SU-DHL-6 (cell line): ENCODE measurements at regions not wholly inside any gene's neighbourhood (a gene's known extent, or its start where the extent isn't known, plus 50 kb on each side); places are given as distances from the start of the nearest gene placed in this dataset.

Source experiments
- H2AFZ ChIP-seq: fragments of 200-600 bp; sonication (generic); 2 replicates; pipeline ENCODE4 v1.6.1; 2014; ENCODE audit warnings: low read depth, mild to moderate bottlenecking, moderate library complexity, mixed read lengths, antibody characterized with exemption, low read length; ENCODE audit not compliant: severe bottlenecking
- H3F3A ChIP-seq: fragments of 200-600 bp; shearing (Covaris generic); 2 replicates; pipeline ENCODE4 v1.6.0; 2016; ENCODE audit warnings: antibody characterized with exemption, mild to moderate bottlenecking; ENCODE audit not compliant: insufficient read depth
- H3K27ac ChIP-seq: fragments of 200-600 bp; sonication (generic); 2 replicates; pipeline ENCODE4 v1.5.1; 2016; ENCODE audit warnings: low read depth, mild to moderate bottlenecking, low read length, moderate library complexity, mixed read lengths
- H3K27me3 ChIP-seq: fragments of 200-600 bp; sonication (generic), shearing (Covaris generic); 2 replicates; pipeline ENCODE4 v1.6.0; 2014; ENCODE audit warnings: mild to moderate bottlenecking, low read length
- H3K36me3 ChIP-seq: fragments of 200-600 bp; sonication (generic); 2 replicates; pipeline ENCODE4 v1.6.1; 2014; ENCODE audit warnings: mild to moderate bottlenecking, low read length, mixed read lengths
- H3K4me2 ChIP-seq: fragments of 300-600, 200-600 bp; shearing (Covaris generic), sonication (generic); 2 replicates; pipeline ENCODE4 v1.6.0; 2014; ENCODE audit warnings: low read length, low read depth, mild to moderate bottlenecking; ENCODE audit not compliant: poor library complexity, severe bottlenecking
- H3K4me3 ChIP-seq: fragments of 200-600 bp; sonication (generic); 2 replicates; pipeline ENCODE4 v1.5.1; 2014; ENCODE audit warnings: antibody characterized with exemption, low read length, mild to moderate bottlenecking, mixed read lengths; ENCODE audit not compliant: insufficient read depth, poor library complexity, severe bottlenecking
- H3K79me2 ChIP-seq: fragments of 200-600 bp; sonication (generic); 2 replicates; pipeline ENCODE4 v1.6.1; 2014; ENCODE audit warnings: mild to moderate bottlenecking, low read length, moderate library complexity; ENCODE audit not compliant: insufficient read depth
- H3K9ac ChIP-seq: fragments of 200-600 bp; sonication (generic); 2 replicates; pipeline ENCODE4 v1.7.0; 2014; ENCODE audit warnings: mild to moderate bottlenecking, low read length
- H3K9me2 ChIP-seq: fragments of 200-600 bp; sonication (generic); replicated peaks from 2 replicates; pipeline ENCODE4 v1.6.1; 2014; ENCODE audit warnings: low read length; ENCODE audit not compliant: insufficient read depth
- H3K9me3 ChIP-seq: fragments of 200-600 bp; sonication (generic); 2 replicates; pipeline ENCODE4 v1.6.1; 2014; ENCODE audit warnings: low read length, mixed read lengths; ENCODE audit not compliant: insufficient read depth
- H4K20me1 ChIP-seq: fragments of 200-600 bp; sonication (generic); 2 replicates; pipeline ENCODE4 v1.6.1; 2014; ENCODE audit warnings: low read depth, mild to moderate bottlenecking, antibody characterized with exemption, low read length, moderate library complexity, mixed read lengths
- EZH2phosphoT487 ChIP-seq: fragments of 200-600 bp; sonication (generic), shearing (Covaris generic); conservative IDR thresholded peaks from 2 replicates; pipeline ENCODE4 v1.6.1; 2018; ENCODE audit warnings: mild to moderate bottlenecking, antibody characterized with exemption, low read length, moderate library complexity, mixed read lengths
- TF ChIP-seq, protein P1 (sequence below): fragments of 200-600 bp; sonication (generic); IDR thresholded peaks from one replicate; pipeline ENCODE4 v1.5.1; 2017; ENCODE audit warnings: antibody characterized with exemption, mild to moderate bottlenecking, low read length, moderate library complexity; ENCODE audit not compliant: insufficient read depth, poor library complexity, severe bottlenecking

DNA sequence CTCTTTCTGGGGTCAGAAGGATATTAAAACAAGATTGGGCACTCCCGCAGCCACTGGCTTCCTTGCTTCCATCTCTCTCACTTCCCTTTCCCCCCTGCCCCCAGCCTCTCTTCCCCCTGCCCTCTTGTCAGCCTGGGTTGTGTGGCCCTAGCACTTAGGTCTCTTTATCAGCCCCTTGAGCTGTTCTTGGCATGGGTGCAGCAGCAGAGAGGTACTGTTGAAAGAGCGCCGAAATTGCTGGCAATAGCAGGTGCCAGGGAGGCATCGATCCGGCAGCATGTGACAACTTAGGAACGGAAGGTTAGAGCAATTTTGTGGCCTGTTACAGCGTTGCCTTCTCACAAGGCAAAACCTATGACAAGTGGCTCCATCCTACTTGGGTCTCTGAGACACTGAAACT is 333.1 kb upstream of the IGFBP7 start:
- H3K36me3 ChIP-seq: no peaks in the 10 kb centered on the region
- no peak for TF ChIP-seq EZH2phosphoT487
- TF ChIP-seq, protein P1, sequence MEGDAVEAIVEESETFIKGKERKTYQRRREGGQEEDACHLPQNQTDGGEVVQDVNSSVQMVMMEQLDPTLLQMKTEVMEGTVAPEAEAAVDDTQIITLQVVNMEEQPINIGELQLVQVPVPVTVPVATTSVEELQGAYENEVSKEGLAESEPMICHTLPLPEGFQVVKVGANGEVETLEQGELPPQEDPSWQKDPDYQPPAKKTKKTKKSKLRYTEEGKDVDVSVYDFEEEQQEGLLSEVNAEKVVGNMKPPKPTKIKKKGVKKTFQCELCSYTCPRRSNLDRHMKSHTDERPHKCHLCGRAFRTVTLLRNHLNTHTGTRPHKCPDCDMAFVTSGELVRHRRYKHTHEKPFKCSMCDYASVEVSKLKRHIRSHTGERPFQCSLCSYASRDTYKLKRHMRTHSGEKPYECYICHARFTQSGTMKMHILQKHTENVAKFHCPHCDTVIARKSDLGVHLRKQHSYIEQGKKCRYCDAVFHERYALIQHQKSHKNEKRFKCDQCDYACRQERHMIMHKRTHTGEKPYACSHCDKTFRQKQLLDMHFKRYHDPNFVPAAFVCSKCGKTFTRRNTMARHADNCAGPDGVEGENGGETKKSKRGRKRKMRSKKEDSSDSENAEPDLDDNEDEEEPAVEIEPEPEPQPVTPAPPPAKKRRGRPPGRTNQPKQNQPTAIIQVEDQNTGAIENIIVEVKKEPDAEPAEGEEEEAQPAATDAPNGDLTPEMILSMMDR: no peak

GRCh38 chr4:57442831-57443291 is 332.7 kb upstream of the IGFBP7 start:
- Histone ChIP-seq H3K9ac (no peak overlapping the region), H3F3A (no peaks in the 10 kb centered on the region), H3K4me3 (no peak overlapping the region), H3K27me3 (no peaks in the 10 kb centered on the region), H2AFZ (no peak overlapping the region), H3K27ac (no peak overlapping the region), H3K4me2 (no peak overlapping the region), H3K9me3 (no peaks in the 10 kb centered on the region), H3K9me2 (no peaks in the 10 kb centered on the region), H3K36me3 (no peaks in the 10 kb centered on the region), H3K79me2 (no peaks in the 10 kb centered on the region), H4K20me1 (no peaks in the 10 kb centered on the region)
- TF ChIP-seq, protein P1: peak; percentile 25
- TF ChIP-seq EZH2phosphoT487: no peak

More for the DNA sequence above, 333.1 kb upstream of the IGFBP7 start:
- H3F3A ChIP-seq: no peaks in the 10 kb centered on the region
- no peak overlapping the region for H3K9ac ChIP-seq
- no peaks in the 10 kb centered on the region for H3K79me2 ChIP-seq
- no peaks in the 10 kb centered on the region for H3K9me3 ChIP-seq
- no peaks in the 10 kb centered on the region for H4K20me1 ChIP-seq
- H3K27ac ChIP-seq: no peak overlapping the region
- no peaks in the 10 kb centered on the region for H3K9me2 ChIP-seq
- H3K4me2 ChIP-seq: no peak overlapping the region
- H3K4me3 ChIP-seq: no peak overlapping the region
- H2AFZ ChIP-seq: no peak overlapping the region
- H3K27me3 ChIP-seq: no peaks in the 10 kb centered on the region

DNA sequence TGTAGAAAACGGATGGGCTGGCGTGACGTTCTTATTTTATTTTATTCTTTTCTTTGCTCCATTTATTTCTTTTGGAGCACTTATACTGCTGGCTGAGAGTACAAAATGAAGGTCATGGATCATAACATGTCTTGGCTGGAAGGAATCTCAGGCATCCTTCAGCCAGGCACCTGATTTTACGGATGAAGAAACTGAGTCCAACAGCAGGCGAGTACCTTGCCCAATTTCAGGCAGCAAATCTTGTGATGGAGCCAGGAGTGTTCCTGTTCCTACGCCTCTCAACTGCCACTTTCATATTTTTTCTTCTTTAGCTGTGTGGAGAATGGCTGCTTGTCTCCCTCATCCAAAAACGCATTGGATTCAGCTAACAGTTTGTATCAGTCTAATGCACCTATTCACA is 332.1 kb upstream of the IGFBP7 start:
- Histone ChIP-seq H3K9ac (no peak overlapping the region), H3K9me3 (no peaks in the 10 kb centered on the region), H2AFZ (no peak overlapping the region)

More for the DNA sequence above, 332.1 kb upstream of the IGFBP7 start:
- no peak overlapping the region for H3K4me2 ChIP-seq
- H3K9me2 ChIP-seq: no peaks in the 10 kb centered on the region
- H3K79me2 ChIP-seq: no peaks in the 10 kb centered on the region
- no peaks in the 10 kb centered on the region for H3K27me3 ChIP-seq
- no peak overlapping the region for H3K4me3 ChIP-seq
- no peaks in the 10 kb centered on the region for H3F3A ChIP-seq
- H3K36me3 ChIP-seq: no peaks in the 10 kb centered on the region
- H3K27ac ChIP-seq: no peak overlapping the region
- TF ChIP-seq, protein P1: no peak
- no peak for TF ChIP-seq EZH2phosphoT487
- H4K20me1 ChIP-seq: no peaks in the 10 kb centered on the region
